HCT116 (cell line): ENCODE measurements at regions not wholly inside any gene's neighbourhood (a gene's known extent, or its start where the extent isn't known, plus 50 kb on each side); places are given as distances from the start of the nearest gene placed in this dataset.

Experiments used
- EZH2phosphoT487 ChIP-seq: fragments of 200-600 bp; IDR thresholded peaks from 2 replicates; pipeline ENCODE4 v1.6.1; 2018; ENCODE audit warnings: antibody characterized with exemption, borderline replicate concordance
- FOSL1 ChIP-seq: IDR thresholded peaks from 2 replicates; pipeline ENCODE4 v1.6.1; 2012; ENCODE audit warnings: low read depth
- POLR2A ChIP-seq: IDR thresholded peaks from 2 replicates; pipeline ENCODE4 v1.7.0; 2011; ENCODE audit warnings: borderline replicate concordance; ENCODE audit not compliant: insufficient read depth, insufficient read length; ENCODE audit errors: extremely low read depth
- POLR2AphosphoS5 ChIP-seq: IDR thresholded peaks from 2 replicates; pipeline ENCODE4 v1.6.1; 2011; ENCODE audit warnings: mild to moderate bottlenecking, low read depth, low read length, moderate library complexity
- YY1 ChIP-seq: IDR thresholded peaks from 2 replicates; pipeline ENCODE4 v1.6.1; 2011; ENCODE audit warnings: low read length, low read depth, moderate library complexity, mild to moderate bottlenecking; ENCODE audit not compliant: insufficient replicate concordance; ENCODE audit errors: extremely low read depth
- TF ChIP-seq, protein P1 (sequence below), 3 experiments: fragments of 200-600 bp in 1 of 3; sonication (generic) in 1 of 3; IDR thresholded peaks in 2 of 3; conservative IDR thresholded peaks in 1 of 3; 2 replicates each; pipeline ENCODE4 v1.5.1; 2012 to 2017; ENCODE audit warnings: low read depth in 2 of 3, low read length in 2 of 3, antibody characterized with exemption in 1 of 3, borderline replicate concordance in 1 of 3, control low read depth in 1 of 3, mild to moderate bottlenecking in 1 of 3, mixed read lengths in 1 of 3, mixed run types in 1 of 3, moderate library complexity in 1 of 3; ENCODE audit not compliant: insufficient read depth in 1 of 3
- TF ChIP-seq, protein P2 (sequence below): IDR thresholded peaks from 2 replicates; pipeline ENCODE4 v1.6.1; 2012
- TF ChIP-seq, protein P3 (sequence below): IDR thresholded peaks from 2 replicates; pipeline ENCODE4 v1.6.1; 2012
- TF ChIP-seq, protein P4 (sequence below): IDR thresholded peaks from 2 replicates; pipeline ENCODE4 v1.6.1; 2012; ENCODE audit warnings: low read depth

DNA sequence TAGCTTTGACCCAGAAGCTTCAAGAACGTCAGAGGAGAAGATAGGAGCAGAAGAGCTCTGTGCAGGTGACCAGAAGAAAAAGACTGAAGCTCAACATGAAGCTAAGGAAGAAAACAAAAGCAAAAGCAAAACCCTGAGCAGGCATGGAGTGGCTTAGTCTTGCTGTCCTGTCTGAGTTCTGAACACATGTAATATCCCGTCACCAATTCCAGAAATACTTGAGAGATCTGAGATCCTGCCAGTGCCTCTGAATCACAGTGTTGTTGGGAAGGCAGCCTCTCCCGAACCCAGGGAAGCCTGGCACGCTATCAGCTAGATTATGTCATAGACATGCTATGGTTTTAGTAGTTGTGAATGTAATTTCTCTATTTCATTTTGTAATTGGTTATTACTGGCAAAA, 235.7 kb downstream of the ICE1 start:
- no peak for TF ChIP-seq POLR2A
- TF ChIP-seq, protein P1, sequence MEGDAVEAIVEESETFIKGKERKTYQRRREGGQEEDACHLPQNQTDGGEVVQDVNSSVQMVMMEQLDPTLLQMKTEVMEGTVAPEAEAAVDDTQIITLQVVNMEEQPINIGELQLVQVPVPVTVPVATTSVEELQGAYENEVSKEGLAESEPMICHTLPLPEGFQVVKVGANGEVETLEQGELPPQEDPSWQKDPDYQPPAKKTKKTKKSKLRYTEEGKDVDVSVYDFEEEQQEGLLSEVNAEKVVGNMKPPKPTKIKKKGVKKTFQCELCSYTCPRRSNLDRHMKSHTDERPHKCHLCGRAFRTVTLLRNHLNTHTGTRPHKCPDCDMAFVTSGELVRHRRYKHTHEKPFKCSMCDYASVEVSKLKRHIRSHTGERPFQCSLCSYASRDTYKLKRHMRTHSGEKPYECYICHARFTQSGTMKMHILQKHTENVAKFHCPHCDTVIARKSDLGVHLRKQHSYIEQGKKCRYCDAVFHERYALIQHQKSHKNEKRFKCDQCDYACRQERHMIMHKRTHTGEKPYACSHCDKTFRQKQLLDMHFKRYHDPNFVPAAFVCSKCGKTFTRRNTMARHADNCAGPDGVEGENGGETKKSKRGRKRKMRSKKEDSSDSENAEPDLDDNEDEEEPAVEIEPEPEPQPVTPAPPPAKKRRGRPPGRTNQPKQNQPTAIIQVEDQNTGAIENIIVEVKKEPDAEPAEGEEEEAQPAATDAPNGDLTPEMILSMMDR (IDR thresholded peaks at IDR 0.05 in 2 of 3, conservative IDR thresholded peaks at IDR 0.05 in 1 of 3; ENCODE audit: borderline replicate concordance in 1 of 3, insufficient read depth in 1 of 3, low read depth in 2 of 3, low read length in 2 of 3): no peak
- TF ChIP-seq YY1: no peak
- TF ChIP-seq, protein P2, sequence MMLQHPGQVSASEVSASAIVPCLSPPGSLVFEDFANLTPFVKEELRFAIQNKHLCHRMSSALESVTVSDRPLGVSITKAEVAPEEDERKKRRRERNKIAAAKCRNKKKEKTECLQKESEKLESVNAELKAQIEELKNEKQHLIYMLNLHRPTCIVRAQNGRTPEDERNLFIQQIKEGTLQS: no peak
- TF ChIP-seq POLR2AphosphoS5: no peak
- TF ChIP-seq, protein P3, sequence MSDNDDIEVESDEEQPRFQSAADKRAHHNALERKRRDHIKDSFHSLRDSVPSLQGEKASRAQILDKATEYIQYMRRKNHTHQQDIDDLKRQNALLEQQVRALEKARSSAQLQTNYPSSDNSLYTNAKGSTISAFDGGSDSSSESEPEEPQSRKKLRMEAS: no peak
- TF ChIP-seq, protein P4, sequence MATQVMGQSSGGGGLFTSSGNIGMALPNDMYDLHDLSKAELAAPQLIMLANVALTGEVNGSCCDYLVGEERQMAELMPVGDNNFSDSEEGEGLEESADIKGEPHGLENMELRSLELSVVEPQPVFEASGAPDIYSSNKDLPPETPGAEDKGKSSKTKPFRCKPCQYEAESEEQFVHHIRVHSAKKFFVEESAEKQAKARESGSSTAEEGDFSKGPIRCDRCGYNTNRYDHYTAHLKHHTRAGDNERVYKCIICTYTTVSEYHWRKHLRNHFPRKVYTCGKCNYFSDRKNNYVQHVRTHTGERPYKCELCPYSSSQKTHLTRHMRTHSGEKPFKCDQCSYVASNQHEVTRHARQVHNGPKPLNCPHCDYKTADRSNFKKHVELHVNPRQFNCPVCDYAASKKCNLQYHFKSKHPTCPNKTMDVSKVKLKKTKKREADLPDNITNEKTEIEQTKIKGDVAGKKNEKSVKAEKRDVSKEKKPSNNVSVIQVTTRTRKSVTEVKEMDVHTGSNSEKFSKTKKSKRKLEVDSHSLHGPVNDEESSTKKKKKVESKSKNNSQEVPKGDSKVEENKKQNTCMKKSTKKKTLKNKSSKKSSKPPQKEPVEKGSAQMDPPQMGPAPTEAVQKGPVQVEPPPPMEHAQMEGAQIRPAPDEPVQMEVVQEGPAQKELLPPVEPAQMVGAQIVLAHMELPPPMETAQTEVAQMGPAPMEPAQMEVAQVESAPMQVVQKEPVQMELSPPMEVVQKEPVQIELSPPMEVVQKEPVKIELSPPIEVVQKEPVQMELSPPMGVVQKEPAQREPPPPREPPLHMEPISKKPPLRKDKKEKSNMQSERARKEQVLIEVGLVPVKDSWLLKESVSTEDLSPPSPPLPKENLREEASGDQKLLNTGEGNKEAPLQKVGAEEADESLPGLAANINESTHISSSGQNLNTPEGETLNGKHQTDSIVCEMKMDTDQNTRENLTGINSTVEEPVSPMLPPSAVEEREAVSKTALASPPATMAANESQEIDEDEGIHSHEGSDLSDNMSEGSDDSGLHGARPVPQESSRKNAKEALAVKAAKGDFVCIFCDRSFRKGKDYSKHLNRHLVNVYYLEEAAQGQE: no peak
- no peak for TF ChIP-seq EZH2phosphoT487
- TF ChIP-seq FOSL1: no peak
